ENCODE measurements at regions not wholly inside any gene's neighbourhood (a gene's known extent, or its start where the extent isn't known, plus 50 kb on each side); places are given as distances from the start of the nearest gene placed in this dataset.

GRCh38 chr14:53881921-53882320, 74.7 kb downstream of the BMP4 start:
- Histone ChIP-seq H3F3A (ENCODE audit: low read length, unreplicated experiment) (no peaks in the 10 kb centered on the region), H3K36me3 (ENCODE audit: low read depth, low read length) (no peaks in the 10 kb centered on the region), H3K9me2 (replicated peaks; ENCODE audit: low read length) (no peaks in the 10 kb centered on the region), H3K4me3 (ENCODE audit: low read length) (no peak overlapping the region), H4K20me1 (ENCODE audit: low read length) (no peaks in the 10 kb centered on the region), H3K4me2 (ENCODE audit: low read length) (no peak overlapping the region), H3K9ac (ENCODE audit: low read length) (no peak overlapping the region), H3K27ac (ENCODE audit: low read length) (no peak overlapping the region), H3K4me1 (ENCODE audit: insufficient read depth, low read length) (no peaks in the 10 kb centered on the region), H2AFZ (ENCODE audit: low read length) (peak overlapping the region; percentile 25; the same call in 1 of the 2 replicates), H3K27me3 (ENCODE audit: low read length) (no peaks in the 10 kb centered on the region), H3K9me3 (ENCODE audit: low read length) (no peaks in the 10 kb centered on the region), H3K79me2 (ENCODE audit: low read length) (no peaks in the 10 kb centered on the region)
- no peak for ATAC-seq
- ChIA-PET POLR2A (ENCODE audit: unreplicated experiment) (no interaction called here), CTCF (interaction anchor here (0.6 kb wide), 1 partner anchor 28 kb away, joined by 3 read pairs; no protein-coding TSS in a partner anchor)
- TF ChIP-seq EZH2phosphoT487 (IDR thresholded peaks at IDR 0.05; ENCODE audit: borderline replicate concordance, low read length): no peak
- TF ChIP-seq, protein P1, sequence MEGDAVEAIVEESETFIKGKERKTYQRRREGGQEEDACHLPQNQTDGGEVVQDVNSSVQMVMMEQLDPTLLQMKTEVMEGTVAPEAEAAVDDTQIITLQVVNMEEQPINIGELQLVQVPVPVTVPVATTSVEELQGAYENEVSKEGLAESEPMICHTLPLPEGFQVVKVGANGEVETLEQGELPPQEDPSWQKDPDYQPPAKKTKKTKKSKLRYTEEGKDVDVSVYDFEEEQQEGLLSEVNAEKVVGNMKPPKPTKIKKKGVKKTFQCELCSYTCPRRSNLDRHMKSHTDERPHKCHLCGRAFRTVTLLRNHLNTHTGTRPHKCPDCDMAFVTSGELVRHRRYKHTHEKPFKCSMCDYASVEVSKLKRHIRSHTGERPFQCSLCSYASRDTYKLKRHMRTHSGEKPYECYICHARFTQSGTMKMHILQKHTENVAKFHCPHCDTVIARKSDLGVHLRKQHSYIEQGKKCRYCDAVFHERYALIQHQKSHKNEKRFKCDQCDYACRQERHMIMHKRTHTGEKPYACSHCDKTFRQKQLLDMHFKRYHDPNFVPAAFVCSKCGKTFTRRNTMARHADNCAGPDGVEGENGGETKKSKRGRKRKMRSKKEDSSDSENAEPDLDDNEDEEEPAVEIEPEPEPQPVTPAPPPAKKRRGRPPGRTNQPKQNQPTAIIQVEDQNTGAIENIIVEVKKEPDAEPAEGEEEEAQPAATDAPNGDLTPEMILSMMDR (conservative IDR thresholded peaks at IDR 0.05; ENCODE audit: low read depth, low read length): no peak
- no peak for TF ChIP-seq EZH2 (IDR thresholded peaks at IDR 0.05; ENCODE audit: low read length, unreplicated experiment)
- no peak for DNase-seq
- no TSS peak for BruUV-seq (replicated peaks)
- intact Hi-C loops (cut with micrococcal nuclease): no loop called here

DNA sequence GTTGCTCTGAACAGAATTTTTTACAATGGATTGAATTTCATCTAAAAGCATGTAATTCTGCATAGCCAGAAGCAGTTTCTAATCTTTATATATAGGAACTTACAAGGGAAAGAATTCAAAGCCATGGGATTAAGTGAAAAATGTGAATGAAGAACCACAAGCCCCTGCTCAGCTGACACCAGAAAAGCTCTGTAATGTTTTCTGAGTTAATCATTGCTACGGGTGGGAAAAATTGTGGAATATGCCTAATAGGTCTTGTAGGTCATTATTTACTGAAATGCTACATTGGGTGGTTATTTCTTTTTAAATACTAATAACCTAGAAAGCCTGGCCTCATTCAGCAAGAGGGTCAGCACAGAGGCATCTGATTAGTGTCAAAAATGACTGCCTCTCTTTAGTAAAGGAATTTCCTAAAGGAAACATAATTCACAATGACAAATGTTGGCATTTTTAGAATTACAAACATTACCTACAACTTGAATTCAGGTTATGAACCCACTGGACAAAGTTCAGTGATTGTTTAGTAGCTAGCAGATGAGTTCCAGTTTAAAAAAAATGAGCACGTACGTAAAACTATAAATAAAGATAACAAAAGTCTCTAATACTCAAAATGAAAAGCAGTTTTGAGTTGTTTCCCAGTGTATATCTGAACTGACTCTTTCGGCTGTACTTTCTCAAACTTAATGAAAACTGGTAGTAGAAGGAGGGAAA, 75.3 kb downstream of the BMP4 start:
- ChIA-PET POLR2A (ENCODE audit: unreplicated experiment) (no interaction called here), CTCF (interaction anchor here (0.6 kb wide), 2 partner anchors 22 to 27 kb away, joined by 3 to 4 read pairs; no protein-coding TSS in a partner anchor)
- H3K27ac ChIP-seq (ENCODE audit: low read length): no peak overlapping the region
- no peak overlapping the region for H3K4me3 ChIP-seq (ENCODE audit: low read length)
- ATAC-seq: no peak
- no peak for DNase-seq
- no peaks in the 10 kb centered on the region for H3K79me2 ChIP-seq (ENCODE audit: low read length)
- peak overlapping the region; percentile 25; the same call in 1 of the 2 replicates for H2AFZ ChIP-seq (ENCODE audit: low read length)
- TF ChIP-seq, protein P1 (conservative IDR thresholded peaks at IDR 0.05; ENCODE audit: low read depth, low read length): no peak
- no peak for TF ChIP-seq EZH2phosphoT487 (IDR thresholded peaks at IDR 0.05; ENCODE audit: borderline replicate concordance, low read length)
- TF ChIP-seq EZH2 (IDR thresholded peaks at IDR 0.05; ENCODE audit: low read length, unreplicated experiment): no peak
- H3F3A ChIP-seq (ENCODE audit: low read length, unreplicated experiment): no peaks in the 10 kb centered on the region
- H3K9me2 ChIP-seq (replicated peaks; ENCODE audit: low read length): no peaks in the 10 kb centered on the region
- no peaks in the 10 kb centered on the region for H3K9me3 ChIP-seq (ENCODE audit: low read length)
- H4K20me1 ChIP-seq (ENCODE audit: low read length): no peaks in the 10 kb centered on the region
- BruUV-seq (replicated peaks): no TSS peak
- intact Hi-C loops (cut with micrococcal nuclease): no loop called here
- no peak overlapping the region for H3K9ac ChIP-seq (ENCODE audit: low read length)
- H3K27me3 ChIP-seq (ENCODE audit: low read length): no peaks in the 10 kb centered on the region
- no peaks in the 10 kb centered on the region for H3K4me1 ChIP-seq (ENCODE audit: insufficient read depth, low read length)
- no peaks in the 10 kb centered on the region for H3K36me3 ChIP-seq (ENCODE audit: low read depth, low read length)
- no peak overlapping the region for H3K4me2 ChIP-seq (ENCODE audit: low read length)

DNA sequence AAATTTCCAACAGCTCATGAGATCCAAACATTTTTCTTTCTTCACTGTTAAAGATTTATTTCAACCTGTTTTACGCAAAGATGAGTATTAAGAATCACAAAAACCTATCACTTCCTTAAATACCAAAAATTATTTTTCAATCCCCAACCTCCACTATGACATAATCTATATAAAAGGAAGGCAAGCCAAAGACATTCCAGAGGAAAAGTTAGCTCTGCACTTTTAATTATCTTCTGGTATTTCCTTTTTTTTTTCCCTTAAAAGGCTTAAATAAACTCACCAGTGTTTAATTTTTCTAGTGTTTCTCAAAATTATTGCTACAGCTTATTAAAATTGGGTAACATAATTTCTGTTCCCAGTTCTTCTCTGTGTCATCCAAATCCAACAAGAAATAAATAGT, 75.9 kb downstream of the BMP4 start:
- intact Hi-C loops (cut with micrococcal nuclease): no loop called here

More for the DNA sequence above, 75.9 kb downstream of the BMP4 start:
- no peaks in the 10 kb centered on the region for H3K79me2 ChIP-seq (ENCODE audit: low read length)
- H3K4me2 ChIP-seq (ENCODE audit: low read length): no peak overlapping the region
- DNase-seq (no peak), ATAC-seq (no peak)
- no peaks in the 10 kb centered on the region for H3K36me3 ChIP-seq (ENCODE audit: low read depth, low read length)
- H2AFZ ChIP-seq (ENCODE audit: low read length): no peak overlapping the region
- ChIA-PET CTCF (interaction anchor here (0.6 kb wide), 1 partner anchor 23 kb away, joined by 4 read pairs; no protein-coding TSS in a partner anchor), POLR2A (ENCODE audit: unreplicated experiment) (no interaction called here)
- H3K9me3 ChIP-seq (ENCODE audit: low read length): no peaks in the 10 kb centered on the region
- TF ChIP-seq EZH2 (IDR thresholded peaks at IDR 0.05; ENCODE audit: low read length, unreplicated experiment): no peak
- no peak for TF ChIP-seq EZH2phosphoT487 (IDR thresholded peaks at IDR 0.05; ENCODE audit: borderline replicate concordance, low read length)
- TF ChIP-seq, protein P1 (conservative IDR thresholded peaks at IDR 0.05; ENCODE audit: low read depth, low read length): no peak
- no peak overlapping the region for H3K9ac ChIP-seq (ENCODE audit: low read length)
- no peaks in the 10 kb centered on the region for H3K4me1 ChIP-seq (ENCODE audit: insufficient read depth, low read length)
- H3K9me2 ChIP-seq (replicated peaks; ENCODE audit: low read length): no peaks in the 10 kb centered on the region
- H4K20me1 ChIP-seq (ENCODE audit: low read length): no peaks in the 10 kb centered on the region
- no peaks in the 10 kb centered on the region for H3K27me3 ChIP-seq (ENCODE audit: low read length)
- no TSS peak for BruUV-seq (replicated peaks)
- H3F3A ChIP-seq (ENCODE audit: low read length, unreplicated experiment): no peaks in the 10 kb centered on the region
- no peak overlapping the region for H3K4me3 ChIP-seq (ENCODE audit: low read length)
- H3K27ac ChIP-seq (ENCODE audit: low read length): no peak overlapping the region

All from PC-3 (cell line).